NB4 (cell line): ENCODE measurements at regions not wholly inside any gene's neighbourhood (a gene's known extent, or its start where the extent isn't known, plus 50 kb on each side); places are given as distances from the start of the nearest gene placed in this dataset.

ENCODE experiments used
- DNase-seq: peaks from one replicate; pipeline ENCODE4 v3.0.0; 2010; ENCODE audit warnings: low read depth
- H3K4me3 ChIP-seq: one replicate; pipeline ENCODE4 v1.5.1; 2011; ENCODE audit warnings: mild to moderate bottlenecking, low read depth, low read length, moderate library complexity
- CTCF ChIP-seq: IDR thresholded peaks from one replicate; pipeline ENCODE4 v1.5.1; 2012; ENCODE audit warnings: low read depth, low read length
- MYC ChIP-seq: IDR thresholded peaks from 2 replicates; pipeline ENCODE4 v1.6.1; 2011; ENCODE audit warnings: low read depth, low read length
- POLR2A ChIP-seq: IDR thresholded peaks from 2 replicates; pipeline ENCODE4 v1.6.1; 2011; ENCODE audit warnings: mild to moderate bottlenecking; ENCODE audit not compliant: insufficient read length; ENCODE audit errors: extremely low read depth
- TF ChIP-seq, protein P1 (sequence below): IDR thresholded peaks from 2 replicates; pipeline ENCODE4 v1.6.1; 2011; ENCODE audit warnings: low read depth, low read length

GRCh38 chr4:4734425-4734824, 125.0 kb upstream of the MSX1 start:
- no peak for DNase-seq
- TF ChIP-seq POLR2A (no peak), MYC (no peak), CTCF (no peak)
- TF ChIP-seq, protein P1, sequence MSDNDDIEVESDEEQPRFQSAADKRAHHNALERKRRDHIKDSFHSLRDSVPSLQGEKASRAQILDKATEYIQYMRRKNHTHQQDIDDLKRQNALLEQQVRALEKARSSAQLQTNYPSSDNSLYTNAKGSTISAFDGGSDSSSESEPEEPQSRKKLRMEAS, result no peak
- no peak overlapping the region for H3K4me3 ChIP-seq

- no peak for DNase-seq
- H3K4me3 ChIP-seq, result no peak overlapping the region
- TF ChIP-seq, protein P1, result no peak
- TF ChIP-seq MYC, result no peak
- no peak for TF ChIP-seq CTCF
Observed at GRCh38 chr4:4733663-4734062, 125.8 kb upstream of the MSX1 start.

DNA sequence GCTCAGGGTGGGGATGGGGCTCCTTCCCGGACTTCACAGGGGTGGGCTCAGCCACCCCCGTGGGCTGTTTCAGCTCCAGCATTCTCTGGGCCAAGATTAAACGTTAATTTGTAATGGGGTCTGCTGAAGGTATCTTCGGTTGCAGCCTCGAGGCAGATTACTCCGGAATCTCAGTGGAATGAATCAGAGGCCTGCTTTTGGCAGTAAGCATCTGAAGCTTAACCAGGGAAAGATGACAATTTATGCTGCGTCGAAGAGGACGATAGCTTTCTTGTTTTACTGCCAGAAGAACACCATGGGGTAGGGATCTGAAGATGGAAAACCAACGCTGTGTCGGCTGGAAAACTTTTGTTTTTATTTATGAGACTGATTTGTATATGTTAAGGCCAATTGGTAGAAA, 129.2 kb upstream of the MSX1 start:
- TF ChIP-seq POLR2A, result no peak
- no peak for TF ChIP-seq MYC
- no peak for DNase-seq
- H3K4me3 ChIP-seq, result no peak overlapping the region

DNA sequence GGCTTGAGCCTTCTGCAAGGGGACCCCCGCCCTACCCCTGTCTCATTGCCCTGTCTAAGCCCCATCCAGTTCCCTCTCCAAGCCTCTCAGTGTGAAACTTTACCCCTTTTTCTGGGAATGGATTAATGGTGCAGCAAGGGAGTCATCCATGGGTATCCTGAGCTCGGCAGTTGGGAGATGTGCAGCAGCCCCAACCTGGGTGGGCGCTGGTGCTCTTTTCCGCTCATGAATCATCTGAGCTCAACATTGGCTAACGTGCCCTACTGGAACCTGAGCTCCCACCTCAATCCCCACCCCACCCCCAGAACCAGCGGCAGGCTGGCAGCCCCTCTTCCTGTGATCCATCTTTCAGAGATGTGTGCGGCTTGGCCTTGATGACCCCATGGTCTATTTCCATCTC, 130.3 kb upstream of the MSX1 start:
- no peak for DNase-seq
- TF ChIP-seq POLR2A (no peak), MYC (no peak)
- TF ChIP-seq, protein P1, result no peak
- no peak overlapping the region for H3K4me3 ChIP-seq

DNA sequence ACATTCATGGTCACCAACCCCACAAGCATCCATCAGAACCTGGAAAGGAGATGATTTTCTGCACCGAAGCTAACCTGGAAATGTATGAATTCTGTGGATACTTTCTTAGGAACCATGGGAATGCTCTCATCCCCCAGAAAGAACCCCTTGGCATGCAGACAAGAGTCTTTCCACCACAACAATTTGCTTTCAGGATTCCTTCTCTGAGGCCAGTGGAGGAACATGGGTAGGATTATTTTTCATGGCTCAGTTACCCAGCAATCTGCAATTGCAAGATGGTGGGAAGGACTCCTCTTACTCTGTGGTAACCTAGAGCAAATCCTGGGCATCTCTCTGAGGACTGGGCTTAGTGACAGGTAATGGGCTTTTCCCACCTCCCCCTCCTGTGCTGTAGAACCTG, 131.9 kb upstream of the MSX1 start:
- H3K4me3 ChIP-seq, result no peak overlapping the region
- no peak for DNase-seq
- no peak for TF ChIP-seq POLR2A

DNA sequence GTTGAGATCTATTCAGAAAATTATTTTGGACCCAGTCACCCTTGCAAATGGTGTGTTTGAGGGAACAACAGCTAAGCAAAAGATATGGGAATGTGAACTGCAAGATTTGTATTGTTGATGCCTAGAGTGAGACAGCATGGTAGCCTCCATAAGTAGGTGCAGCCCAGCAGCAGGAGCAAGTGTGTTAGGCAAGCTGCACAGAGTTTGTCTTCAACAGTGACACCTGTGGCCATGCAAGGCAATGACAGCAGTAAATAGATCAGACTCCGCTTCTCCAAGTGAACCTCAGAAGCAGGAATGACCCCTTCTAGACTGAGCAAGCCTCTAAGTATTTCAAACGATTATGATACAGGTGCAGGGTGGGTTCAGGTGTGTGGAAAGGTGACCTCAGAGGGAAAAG, 133.4 kb upstream of the MSX1 start:
- H3K4me3 ChIP-seq, result no peak overlapping the region
- peak; percentile 39 for DNase-seq
- TF ChIP-seq CTCF (peak; percentile 61), MYC (no peak)

DNA sequence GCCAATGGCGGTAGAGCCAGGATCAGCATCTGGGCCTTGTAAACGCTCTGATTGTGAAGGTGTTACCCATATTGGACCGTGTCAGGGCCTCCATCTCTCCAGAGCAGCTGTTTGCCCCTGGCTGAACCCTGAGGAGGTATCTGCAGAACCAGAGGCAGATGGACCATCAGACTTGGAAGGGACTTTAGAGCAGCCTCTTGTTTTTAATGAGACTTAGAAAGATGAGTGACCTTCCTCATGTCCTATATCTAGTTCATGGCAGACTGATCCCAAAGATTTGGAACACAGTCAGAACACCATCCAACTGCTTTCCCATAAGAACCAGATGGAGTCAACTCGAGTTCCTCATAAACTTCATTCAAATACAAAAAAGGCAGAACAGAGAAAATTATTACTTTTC, 135.1 kb upstream of the MSX1 start:
- H3K4me3 ChIP-seq, result no peak overlapping the region
- DNase-seq, result no peak
- no peak for TF ChIP-seq MYC
- TF ChIP-seq, protein P1, result no peak
- TF ChIP-seq POLR2A, result no peak
- no peak for TF ChIP-seq CTCF

- no peak for DNase-seq
- no peak for TF ChIP-seq MYC
- TF ChIP-seq POLR2A, result no peak
- TF ChIP-seq, protein P1, result no peak
- no peak for TF ChIP-seq CTCF
- H3K4me3 ChIP-seq, result no peak overlapping the region
Observed at GRCh38 chr4:4721636-4722035, 137.8 kb upstream of the MSX1 start.
